ENCODE measurements at regions not wholly inside any gene's neighbourhood (a gene's known extent, or its start where the extent isn't known, plus 50 kb on each side); places are given as distances from the start of the nearest gene placed in this dataset.

DNA sequence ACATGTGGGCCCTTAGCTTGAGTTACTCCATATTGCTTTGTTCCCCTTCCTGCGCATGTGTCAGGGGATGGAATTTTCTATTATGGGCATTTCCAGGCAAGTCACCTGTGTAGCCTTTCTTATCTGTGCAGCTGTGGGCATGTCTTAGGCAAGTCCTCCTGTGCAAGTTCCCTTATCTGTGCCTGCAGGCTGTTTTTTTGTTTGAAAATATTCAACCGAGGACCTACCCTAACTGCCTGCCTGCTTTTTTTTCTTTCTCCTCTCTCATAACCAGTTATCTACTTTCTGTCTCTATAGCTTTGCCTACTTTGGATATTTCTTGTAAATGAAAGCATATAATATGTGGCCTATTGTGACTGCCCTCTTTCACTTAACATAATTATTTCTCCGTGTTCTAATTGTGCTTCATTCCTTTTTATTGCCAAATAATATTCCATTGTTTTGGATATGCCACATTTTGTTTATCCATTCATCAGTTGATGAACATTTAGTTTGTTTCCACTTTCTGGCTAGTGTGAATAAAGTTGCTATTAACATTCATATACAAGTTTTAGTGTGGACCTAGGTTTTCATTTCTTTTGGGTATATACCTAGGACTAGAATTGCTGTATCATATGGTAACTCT is 83.6 kb upstream of the CADM1 start:
- Histone ChIP-seq H3K9me3 (no peaks in the 10 kb centered on the region), H3K4me3 (no peak overlapping the region), H3K27me3 (no peaks in the 10 kb centered on the region), H3K27ac (no peak overlapping the region), H3K4me1 (no peaks in the 10 kb centered on the region), H3K36me3 (no peaks in the 10 kb centered on the region)
- TF ChIP-seq, protein P1, sequence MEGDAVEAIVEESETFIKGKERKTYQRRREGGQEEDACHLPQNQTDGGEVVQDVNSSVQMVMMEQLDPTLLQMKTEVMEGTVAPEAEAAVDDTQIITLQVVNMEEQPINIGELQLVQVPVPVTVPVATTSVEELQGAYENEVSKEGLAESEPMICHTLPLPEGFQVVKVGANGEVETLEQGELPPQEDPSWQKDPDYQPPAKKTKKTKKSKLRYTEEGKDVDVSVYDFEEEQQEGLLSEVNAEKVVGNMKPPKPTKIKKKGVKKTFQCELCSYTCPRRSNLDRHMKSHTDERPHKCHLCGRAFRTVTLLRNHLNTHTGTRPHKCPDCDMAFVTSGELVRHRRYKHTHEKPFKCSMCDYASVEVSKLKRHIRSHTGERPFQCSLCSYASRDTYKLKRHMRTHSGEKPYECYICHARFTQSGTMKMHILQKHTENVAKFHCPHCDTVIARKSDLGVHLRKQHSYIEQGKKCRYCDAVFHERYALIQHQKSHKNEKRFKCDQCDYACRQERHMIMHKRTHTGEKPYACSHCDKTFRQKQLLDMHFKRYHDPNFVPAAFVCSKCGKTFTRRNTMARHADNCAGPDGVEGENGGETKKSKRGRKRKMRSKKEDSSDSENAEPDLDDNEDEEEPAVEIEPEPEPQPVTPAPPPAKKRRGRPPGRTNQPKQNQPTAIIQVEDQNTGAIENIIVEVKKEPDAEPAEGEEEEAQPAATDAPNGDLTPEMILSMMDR (IDR thresholded peaks at IDR 0.05), result no peak
- DNase-seq, result no peak
- intact Hi-C loops (cut with DNase I; ENCODE audit: low total_unique reads), result no loop called here

DNA sequence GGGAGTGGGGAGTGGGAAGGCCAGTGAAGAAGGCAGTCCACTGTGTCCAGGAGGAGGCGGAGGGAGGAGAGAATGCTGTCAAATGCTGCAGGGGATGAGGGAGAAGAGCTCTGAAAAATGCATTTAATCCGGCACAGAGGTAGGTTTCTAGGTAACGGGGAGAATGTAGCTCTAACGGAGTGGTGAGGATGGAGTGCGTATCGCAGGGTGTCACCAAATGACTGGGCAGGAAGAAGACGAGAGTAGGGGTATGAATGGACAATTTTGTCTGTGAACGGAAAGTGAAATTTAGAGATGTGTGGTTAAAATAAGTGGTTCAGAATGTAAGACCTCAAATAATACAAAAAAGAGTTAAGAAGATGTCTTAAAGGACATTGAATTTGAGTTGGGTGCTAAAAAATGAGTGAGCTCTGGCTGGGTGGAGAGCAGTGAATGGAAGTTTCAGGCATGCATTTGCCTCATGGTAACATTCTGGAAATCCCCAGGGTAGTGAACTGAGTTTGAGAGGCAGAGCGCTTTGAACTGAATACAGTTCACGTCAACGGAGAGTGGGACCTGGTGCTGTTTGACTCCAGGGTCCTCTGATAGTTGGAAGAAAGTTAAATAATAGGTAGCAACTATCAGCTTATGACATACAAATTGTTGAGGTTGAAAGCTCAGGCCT is 81.3 kb upstream of the CADM1 start:
- Histone ChIP-seq H3K9me3 (no peaks in the 10 kb centered on the region), H3K27me3 (no peaks in the 10 kb centered on the region), H3K4me3 (no peak overlapping the region), H3K4me1 (peaks cover 0 to 8% (median 0%) of the 10 kb centered on the region in 4 donors), H3K27ac (no peak overlapping the region), H3K36me3 (no peaks in the 10 kb centered on the region)
- no peak for DNase-seq
- intact Hi-C loops (cut with DNase I; ENCODE audit: low total_unique reads), result no loop called here
- TF ChIP-seq, protein P1 (IDR thresholded peaks at IDR 0.05), result no peak

DNA sequence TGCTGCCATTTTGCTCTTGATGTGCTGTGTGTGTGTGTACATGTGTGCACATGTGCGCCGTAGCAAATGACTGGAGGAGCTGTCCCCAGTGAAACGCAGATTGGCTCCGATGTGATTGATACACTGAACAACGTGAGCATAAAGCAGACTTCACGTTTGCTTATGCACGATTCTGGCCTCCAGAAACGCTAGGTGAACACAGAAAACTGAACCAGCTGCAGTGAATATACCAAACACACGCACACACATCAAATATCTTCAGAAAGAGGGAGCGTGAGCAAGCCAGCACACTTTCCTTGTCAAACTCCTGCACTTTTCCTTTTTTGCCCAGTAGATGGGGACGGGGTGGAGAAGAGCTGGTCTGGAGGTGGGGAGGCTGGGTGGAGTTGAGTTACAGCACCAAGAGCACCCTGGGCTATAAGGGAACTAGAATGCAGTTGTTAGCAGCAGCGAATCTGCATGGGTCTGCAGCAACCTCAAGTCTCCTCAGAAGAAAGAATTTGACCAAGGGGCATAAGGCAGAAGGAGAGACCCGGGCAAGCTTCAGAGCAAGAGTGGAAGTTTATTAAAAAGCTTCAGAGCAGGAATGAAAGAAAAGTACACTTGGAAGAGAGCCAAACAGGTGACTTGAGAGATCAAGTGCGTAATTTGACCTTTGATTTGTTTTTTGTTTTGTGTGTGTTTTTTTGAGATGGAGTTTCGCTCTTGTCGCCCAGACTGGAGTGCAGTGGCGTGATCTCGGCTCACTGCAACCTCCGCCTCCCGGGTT is 77.8 kb upstream of the CADM1 start:
- intact Hi-C loops (cut with DNase I; ENCODE audit: low total_unique reads), result no loop called here
- TF ChIP-seq, protein P1 (IDR thresholded peaks at IDR 0.05), result no peak
- no peak for DNase-seq
- Histone ChIP-seq H3K36me3 (no peaks in the 10 kb centered on the region), H3K27me3 (peaks cover 0 to 8% of the 10 kb centered on the region in 2 donors), H3K27ac (no peak overlapping the region), H3K4me3 (no peak overlapping the region), H3K4me1 (peaks cover 0 to 8% (median 0%) of the 10 kb centered on the region in 4 donors), H3K9me3 (no peaks in the 10 kb centered on the region)

DNA sequence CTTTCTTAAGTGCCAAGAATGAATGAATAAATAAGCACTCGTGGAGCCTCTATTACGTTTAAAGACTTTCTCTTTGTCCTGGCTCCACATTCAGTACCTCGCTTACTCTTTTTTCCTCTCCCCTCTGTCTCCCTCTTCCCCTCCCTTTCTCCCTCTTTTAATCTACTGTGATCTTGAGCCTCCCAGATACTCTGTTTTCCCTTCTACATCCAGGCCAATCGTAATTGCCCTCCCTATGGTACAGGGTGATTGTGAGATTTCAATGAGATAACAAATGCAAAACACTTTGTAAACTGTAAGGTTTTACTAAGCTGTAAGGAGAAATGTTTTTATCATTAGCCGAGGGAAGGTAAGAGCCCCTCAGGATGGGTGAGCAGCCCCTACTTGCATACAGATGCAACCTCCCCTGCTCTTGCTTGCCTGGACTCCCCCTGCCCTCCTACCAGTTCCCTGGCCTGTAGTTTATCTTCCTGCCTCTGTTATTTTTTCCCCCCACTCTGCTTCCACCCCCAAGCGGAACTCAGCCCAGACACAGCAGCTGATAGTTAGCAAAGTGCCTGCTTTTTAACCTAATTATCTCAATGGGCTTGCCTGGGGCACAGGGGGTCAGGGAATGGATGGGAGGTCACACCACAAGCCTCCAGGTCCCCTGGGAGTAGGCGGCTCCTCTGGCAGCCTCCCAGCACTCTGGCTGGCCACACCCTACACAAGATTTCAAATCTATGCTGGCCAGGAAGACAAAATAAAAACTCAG is 76.9 kb upstream of the CADM1 start:
- intact Hi-C loops (cut with DNase I; ENCODE audit: low total_unique reads), result no loop called here
- TF ChIP-seq, protein P1 (IDR thresholded peaks at IDR 0.05), result no peak
- DNase-seq, result no peak
- H3K36me3 ChIP-seq, result no peaks in the 10 kb centered on the region
- H3K27ac ChIP-seq, result no peak overlapping the region
- H3K4me3 ChIP-seq, result no peak overlapping the region
- peaks cover 0 to 8% of the 10 kb centered on the region in 2 donors for H3K27me3 ChIP-seq
- no peaks in the 10 kb centered on the region for H3K9me3 ChIP-seq
- H3K4me1 ChIP-seq, result peaks cover 0 to 8% (median 0%) of the 10 kb centered on the region in 4 donors

DNA sequence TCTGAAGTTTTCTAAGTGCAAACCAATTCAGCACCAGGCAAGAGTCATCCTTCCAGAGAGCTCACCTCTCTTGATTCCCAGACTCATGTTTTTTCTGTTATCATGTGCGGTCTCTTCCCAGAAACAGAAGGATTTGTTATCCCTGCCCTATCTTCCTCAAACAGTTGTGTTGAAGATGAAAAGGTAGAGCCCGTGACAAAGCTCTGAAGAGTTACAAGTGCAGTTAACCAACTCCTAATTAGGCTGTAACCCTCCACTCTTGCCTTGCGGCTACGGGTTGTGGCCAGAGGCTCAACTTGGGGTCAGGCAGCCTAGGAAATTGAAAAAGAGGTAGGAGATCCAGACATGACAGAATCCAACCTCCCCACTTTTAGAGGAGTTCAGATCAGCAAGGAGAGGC is 76.2 kb upstream of the CADM1 start:
- Histone ChIP-seq H3K27ac (no peak overlapping the region), H3K9me3 (no peaks in the 10 kb centered on the region), H3K27me3 (peaks cover 0 to 8% of the 10 kb centered on the region in 2 donors), H3K36me3 (no peaks in the 10 kb centered on the region), H3K4me1 (peaks cover 0 to 8% (median 0%) of the 10 kb centered on the region in 4 donors), H3K4me3 (no peak overlapping the region)
- TF ChIP-seq, protein P1 (IDR thresholded peaks at IDR 0.05), result no peak
- DNase-seq, result no peak
- intact Hi-C loops (cut with DNase I; ENCODE audit: low total_unique reads), result no loop called here
